Liver (tissue), 3 donors: ENCODE measurements at regions not wholly inside any gene's neighbourhood (a gene's known extent, or its start where the extent isn't known, plus 50 kb on each side); places are given as distances from the start of the nearest gene placed in this dataset.

Source experiments
- FOXA1 ChIP-seq: IDR thresholded peaks from 2 replicates; pipeline ENCODE4 v1.6.1; 2016; ENCODE audit warnings: antibody characterized with exemption
- GABPA ChIP-seq, 2 donors: IDR thresholded peaks in 1 of 2; conservative IDR thresholded peaks in 1 of 2; 2 replicates each; pipeline ENCODE4 v1.6.1; 2016; ENCODE audit warnings: antibody characterized with exemption in 2 of 2, mild to moderate bottlenecking in 1 of 2, moderate library complexity in 1 of 2
- MAX ChIP-seq: IDR thresholded peaks from 2 replicates; pipeline ENCODE4 v1.6.1; 2016; ENCODE audit warnings: antibody characterized with exemption
- RAD21 ChIP-seq, 2 donors: IDR thresholded peaks; 2 replicates each; pipeline ENCODE4 v1.6.1; 2016; ENCODE audit warnings: antibody characterized with exemption in 2 of 2, mild to moderate bottlenecking in 2 of 2
- RXRA ChIP-seq, 2 donors: IDR thresholded peaks; 2 replicates each; pipeline ENCODE4 v1.6.1; 2017 to 2018; ENCODE audit warnings: antibody characterized with exemption in 2 of 2, mild to moderate bottlenecking in 1 of 2
- SP1 ChIP-seq: IDR thresholded peaks from 2 replicates; pipeline ENCODE4 v1.6.1; 2018; ENCODE audit warnings: antibody characterized with exemption, mild to moderate bottlenecking
- TAF1 ChIP-seq: conservative IDR thresholded peaks from 2 replicates; pipeline ENCODE4 v1.6.1; 2016; ENCODE audit warnings: antibody characterized with exemption, mild to moderate bottlenecking
- YY1 ChIP-seq: IDR thresholded peaks from 2 replicates; pipeline ENCODE4 v1.6.1; 2016; ENCODE audit warnings: antibody characterized with exemption, mild to moderate bottlenecking
- ZBTB33 ChIP-seq: IDR thresholded peaks from 2 replicates; pipeline ENCODE4 v1.6.1; 2016; ENCODE audit warnings: antibody characterized with exemption
- TF ChIP-seq, protein P1 (sequence below): fragments of 150-350 bp; IDR thresholded peaks from 2 replicates; pipeline ENCODE4 v1.5.1; 2017; ENCODE audit warnings: improper control_type of control experiment, low read depth, low read length; ENCODE audit not compliant: missing input control
- TF ChIP-seq, protein P2 (sequence below): IDR thresholded peaks from 2 replicates; pipeline ENCODE4 v1.6.1; 2016; ENCODE audit warnings: antibody characterized with exemption, mild to moderate bottlenecking
- TF ChIP-seq, protein P3 (sequence below): IDR thresholded peaks from 2 replicates; pipeline ENCODE4 v1.6.1; 2016; ENCODE audit warnings: antibody characterized with exemption
- donor health status: healthy.
- donor health status: healthy.

GRCh38 chr12:92384571-92384970, 238.9 kb upstream of the BTG1 start:
- TF ChIP-seq, protein P1, sequence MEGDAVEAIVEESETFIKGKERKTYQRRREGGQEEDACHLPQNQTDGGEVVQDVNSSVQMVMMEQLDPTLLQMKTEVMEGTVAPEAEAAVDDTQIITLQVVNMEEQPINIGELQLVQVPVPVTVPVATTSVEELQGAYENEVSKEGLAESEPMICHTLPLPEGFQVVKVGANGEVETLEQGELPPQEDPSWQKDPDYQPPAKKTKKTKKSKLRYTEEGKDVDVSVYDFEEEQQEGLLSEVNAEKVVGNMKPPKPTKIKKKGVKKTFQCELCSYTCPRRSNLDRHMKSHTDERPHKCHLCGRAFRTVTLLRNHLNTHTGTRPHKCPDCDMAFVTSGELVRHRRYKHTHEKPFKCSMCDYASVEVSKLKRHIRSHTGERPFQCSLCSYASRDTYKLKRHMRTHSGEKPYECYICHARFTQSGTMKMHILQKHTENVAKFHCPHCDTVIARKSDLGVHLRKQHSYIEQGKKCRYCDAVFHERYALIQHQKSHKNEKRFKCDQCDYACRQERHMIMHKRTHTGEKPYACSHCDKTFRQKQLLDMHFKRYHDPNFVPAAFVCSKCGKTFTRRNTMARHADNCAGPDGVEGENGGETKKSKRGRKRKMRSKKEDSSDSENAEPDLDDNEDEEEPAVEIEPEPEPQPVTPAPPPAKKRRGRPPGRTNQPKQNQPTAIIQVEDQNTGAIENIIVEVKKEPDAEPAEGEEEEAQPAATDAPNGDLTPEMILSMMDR, result no peak
- TF ChIP-seq, protein P2, sequence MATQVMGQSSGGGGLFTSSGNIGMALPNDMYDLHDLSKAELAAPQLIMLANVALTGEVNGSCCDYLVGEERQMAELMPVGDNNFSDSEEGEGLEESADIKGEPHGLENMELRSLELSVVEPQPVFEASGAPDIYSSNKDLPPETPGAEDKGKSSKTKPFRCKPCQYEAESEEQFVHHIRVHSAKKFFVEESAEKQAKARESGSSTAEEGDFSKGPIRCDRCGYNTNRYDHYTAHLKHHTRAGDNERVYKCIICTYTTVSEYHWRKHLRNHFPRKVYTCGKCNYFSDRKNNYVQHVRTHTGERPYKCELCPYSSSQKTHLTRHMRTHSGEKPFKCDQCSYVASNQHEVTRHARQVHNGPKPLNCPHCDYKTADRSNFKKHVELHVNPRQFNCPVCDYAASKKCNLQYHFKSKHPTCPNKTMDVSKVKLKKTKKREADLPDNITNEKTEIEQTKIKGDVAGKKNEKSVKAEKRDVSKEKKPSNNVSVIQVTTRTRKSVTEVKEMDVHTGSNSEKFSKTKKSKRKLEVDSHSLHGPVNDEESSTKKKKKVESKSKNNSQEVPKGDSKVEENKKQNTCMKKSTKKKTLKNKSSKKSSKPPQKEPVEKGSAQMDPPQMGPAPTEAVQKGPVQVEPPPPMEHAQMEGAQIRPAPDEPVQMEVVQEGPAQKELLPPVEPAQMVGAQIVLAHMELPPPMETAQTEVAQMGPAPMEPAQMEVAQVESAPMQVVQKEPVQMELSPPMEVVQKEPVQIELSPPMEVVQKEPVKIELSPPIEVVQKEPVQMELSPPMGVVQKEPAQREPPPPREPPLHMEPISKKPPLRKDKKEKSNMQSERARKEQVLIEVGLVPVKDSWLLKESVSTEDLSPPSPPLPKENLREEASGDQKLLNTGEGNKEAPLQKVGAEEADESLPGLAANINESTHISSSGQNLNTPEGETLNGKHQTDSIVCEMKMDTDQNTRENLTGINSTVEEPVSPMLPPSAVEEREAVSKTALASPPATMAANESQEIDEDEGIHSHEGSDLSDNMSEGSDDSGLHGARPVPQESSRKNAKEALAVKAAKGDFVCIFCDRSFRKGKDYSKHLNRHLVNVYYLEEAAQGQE, result no peak
- TF ChIP-seq ZBTB33, result no peak
- no peak for TF ChIP-seq TAF1
- TF ChIP-seq RAD21 (IDR thresholded peaks at IDR 0.05), result no peak
- no peak for TF ChIP-seq MAX
- TF ChIP-seq SP1, result no peak
- no peak for TF ChIP-seq YY1
- no peak for TF ChIP-seq RXRA (IDR thresholded peaks at IDR 0.05)
- TF ChIP-seq, protein P3, sequence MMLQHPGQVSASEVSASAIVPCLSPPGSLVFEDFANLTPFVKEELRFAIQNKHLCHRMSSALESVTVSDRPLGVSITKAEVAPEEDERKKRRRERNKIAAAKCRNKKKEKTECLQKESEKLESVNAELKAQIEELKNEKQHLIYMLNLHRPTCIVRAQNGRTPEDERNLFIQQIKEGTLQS, result no peak
- no peak for TF ChIP-seq GABPA (IDR thresholded peaks at IDR 0.05 in 1 of 2, conservative IDR thresholded peaks at IDR 0.05 in 1 of 2)
- no peak for TF ChIP-seq FOXA1
